ENCODE measurements at regions not wholly inside any gene's neighbourhood (a gene's known extent, or its start where the extent isn't known, plus 50 kb on each side); places are given as distances from the start of the nearest gene placed in this dataset.

DNA sequence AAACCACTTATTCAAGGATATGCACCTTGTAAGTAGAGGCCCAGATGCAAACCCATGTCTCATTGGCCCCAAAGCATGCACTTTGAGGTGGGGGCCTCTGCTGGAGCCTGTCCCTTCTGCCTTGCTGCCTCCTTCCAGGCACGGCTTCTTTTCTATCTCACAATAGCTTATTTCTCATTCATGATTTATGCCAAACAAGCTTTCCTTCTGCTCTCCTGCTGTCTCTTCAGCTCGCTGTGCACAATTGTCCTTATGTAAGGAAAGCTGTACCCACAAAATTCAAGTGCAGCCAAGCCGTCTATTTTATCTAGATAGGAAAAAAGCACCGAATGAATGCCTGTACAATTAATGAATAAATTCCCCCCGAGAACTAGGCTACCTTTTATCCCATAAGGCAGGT lies 124.8 kb upstream of the PACRGL start:
- Histone ChIP-seq H3K4me3 (ENCODE audit: severe bottlenecking) (no peak overlapping the region), H3K9me3 (ENCODE audit: severe bottlenecking) (no peaks in the 10 kb centered on the region), H3K4me1 (ENCODE audit: insufficient read depth, poor library complexity, severe bottlenecking) (no peaks in the 10 kb centered on the region), H3K36me3 (ENCODE audit: low read depth) (no peaks in the 10 kb centered on the region), H3K27ac (ENCODE audit: poor library complexity, severe bottlenecking) (no peak overlapping the region), H3K27me3 (ENCODE audit: insufficient read depth, poor library complexity, severe bottlenecking) (no peaks in the 10 kb centered on the region)
- ATAC-seq (ENCODE audit: low read depth) (no peak), DNase-seq (ENCODE audit: low spot score) (no peak)
- TF ChIP-seq, protein P1, sequence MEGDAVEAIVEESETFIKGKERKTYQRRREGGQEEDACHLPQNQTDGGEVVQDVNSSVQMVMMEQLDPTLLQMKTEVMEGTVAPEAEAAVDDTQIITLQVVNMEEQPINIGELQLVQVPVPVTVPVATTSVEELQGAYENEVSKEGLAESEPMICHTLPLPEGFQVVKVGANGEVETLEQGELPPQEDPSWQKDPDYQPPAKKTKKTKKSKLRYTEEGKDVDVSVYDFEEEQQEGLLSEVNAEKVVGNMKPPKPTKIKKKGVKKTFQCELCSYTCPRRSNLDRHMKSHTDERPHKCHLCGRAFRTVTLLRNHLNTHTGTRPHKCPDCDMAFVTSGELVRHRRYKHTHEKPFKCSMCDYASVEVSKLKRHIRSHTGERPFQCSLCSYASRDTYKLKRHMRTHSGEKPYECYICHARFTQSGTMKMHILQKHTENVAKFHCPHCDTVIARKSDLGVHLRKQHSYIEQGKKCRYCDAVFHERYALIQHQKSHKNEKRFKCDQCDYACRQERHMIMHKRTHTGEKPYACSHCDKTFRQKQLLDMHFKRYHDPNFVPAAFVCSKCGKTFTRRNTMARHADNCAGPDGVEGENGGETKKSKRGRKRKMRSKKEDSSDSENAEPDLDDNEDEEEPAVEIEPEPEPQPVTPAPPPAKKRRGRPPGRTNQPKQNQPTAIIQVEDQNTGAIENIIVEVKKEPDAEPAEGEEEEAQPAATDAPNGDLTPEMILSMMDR (IDR thresholded peaks at IDR 0.05; ENCODE audit: poor library complexity, severe bottlenecking): no peak

DNA sequence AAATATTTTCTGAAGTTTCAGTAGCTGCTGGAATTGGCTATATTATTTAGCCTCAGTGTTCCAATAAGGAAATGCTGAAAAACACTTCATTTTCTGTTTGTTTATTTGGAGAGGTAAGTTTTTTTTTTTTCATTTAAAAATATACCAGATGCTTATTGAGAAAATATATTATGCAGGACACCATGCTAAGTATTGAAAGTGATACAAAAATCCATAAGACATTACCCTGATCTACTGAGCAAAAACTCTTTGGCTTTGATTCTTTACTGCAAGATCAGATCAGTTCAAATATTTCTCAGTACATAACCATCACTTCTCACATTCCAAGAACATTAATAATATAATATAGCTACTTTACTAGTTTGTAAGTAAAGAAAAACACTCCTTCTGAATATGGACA lies 123.4 kb upstream of the PACRGL start:
- no peak for DNase-seq (ENCODE audit: low spot score)
- no peak for ATAC-seq (ENCODE audit: low read depth)
- Histone ChIP-seq H3K27ac (ENCODE audit: poor library complexity, severe bottlenecking) (no peak overlapping the region), H3K4me1 (ENCODE audit: insufficient read depth, poor library complexity, severe bottlenecking) (no peaks in the 10 kb centered on the region), H3K36me3 (ENCODE audit: low read depth) (no peaks in the 10 kb centered on the region), H3K27me3 (ENCODE audit: insufficient read depth, poor library complexity, severe bottlenecking) (no peaks in the 10 kb centered on the region), H3K9me3 (ENCODE audit: severe bottlenecking) (no peaks in the 10 kb centered on the region), H3K4me3 (ENCODE audit: severe bottlenecking) (no peak overlapping the region)
- TF ChIP-seq, protein P1 (IDR thresholded peaks at IDR 0.05; ENCODE audit: poor library complexity, severe bottlenecking): no peak

DNA sequence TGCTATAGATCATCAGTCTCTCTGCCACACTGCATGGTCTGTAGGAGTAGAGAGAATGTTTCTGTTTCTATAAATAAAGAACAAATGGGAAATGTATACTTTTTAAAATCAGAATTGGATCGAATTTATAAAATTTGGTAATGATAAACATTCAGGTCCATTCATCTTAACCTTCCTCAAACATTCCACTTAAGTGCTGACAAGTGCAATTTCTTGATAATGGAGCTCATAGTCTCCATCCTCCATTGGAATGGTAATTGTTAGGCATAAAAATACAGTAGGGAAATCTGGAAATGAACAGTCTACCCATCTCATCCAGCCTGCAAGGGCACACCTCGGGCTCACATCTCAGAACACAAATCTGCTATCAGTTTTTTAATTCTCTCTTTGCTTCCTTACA lies 122.6 kb upstream of the PACRGL start:
- H3K4me1 ChIP-seq (ENCODE audit: insufficient read depth, poor library complexity, severe bottlenecking): no peaks in the 10 kb centered on the region
- TF ChIP-seq, protein P1 (IDR thresholded peaks at IDR 0.05; ENCODE audit: poor library complexity, severe bottlenecking): no peak
- ATAC-seq (ENCODE audit: low read depth): no peak

DNA sequence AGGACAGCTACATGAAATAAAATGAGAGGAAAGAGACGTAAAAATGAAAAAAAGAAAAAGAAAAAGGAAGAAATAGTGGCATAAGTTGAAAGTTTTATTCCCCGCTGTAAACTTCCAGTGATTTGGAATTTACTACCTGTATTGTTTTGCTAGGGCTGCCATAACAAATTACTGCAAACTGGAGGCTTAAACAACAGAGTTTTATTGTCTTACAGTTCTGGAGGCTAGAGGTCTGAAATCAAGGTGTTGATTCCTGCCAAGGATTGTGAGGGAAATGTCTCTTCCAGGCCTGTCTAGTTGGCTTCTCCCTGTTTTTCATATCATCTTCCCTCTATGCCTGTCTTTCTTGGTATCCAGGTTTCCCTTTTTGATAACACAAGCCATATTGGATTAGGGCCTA lies 119.4 kb upstream of the PACRGL start:
- Histone ChIP-seq H3K27ac (ENCODE audit: poor library complexity, severe bottlenecking) (no peak overlapping the region), H3K4me1 (ENCODE audit: insufficient read depth, poor library complexity, severe bottlenecking) (no peaks in the 10 kb centered on the region), H3K36me3 (ENCODE audit: low read depth) (no peaks in the 10 kb centered on the region), H3K27me3 (ENCODE audit: insufficient read depth, poor library complexity, severe bottlenecking) (no peaks in the 10 kb centered on the region), H3K4me3 (ENCODE audit: severe bottlenecking) (no peak overlapping the region), H3K9me3 (ENCODE audit: severe bottlenecking) (no peaks in the 10 kb centered on the region)
- no peak for ATAC-seq (ENCODE audit: low read depth)
- DNase-seq (ENCODE audit: low spot score): no peak
- TF ChIP-seq, protein P1 (IDR thresholded peaks at IDR 0.05; ENCODE audit: poor library complexity, severe bottlenecking): no peak

More for the DNA sequence above, 122.6 kb upstream of the PACRGL start:
- no peak for DNase-seq (ENCODE audit: low spot score)
- Histone ChIP-seq H3K27me3 (ENCODE audit: insufficient read depth, poor library complexity, severe bottlenecking) (no peaks in the 10 kb centered on the region), H3K36me3 (ENCODE audit: low read depth) (no peaks in the 10 kb centered on the region), H3K9me3 (ENCODE audit: severe bottlenecking) (no peaks in the 10 kb centered on the region), H3K27ac (ENCODE audit: poor library complexity, severe bottlenecking) (no peak overlapping the region), H3K4me3 (ENCODE audit: severe bottlenecking) (no peak overlapping the region)

DNA sequence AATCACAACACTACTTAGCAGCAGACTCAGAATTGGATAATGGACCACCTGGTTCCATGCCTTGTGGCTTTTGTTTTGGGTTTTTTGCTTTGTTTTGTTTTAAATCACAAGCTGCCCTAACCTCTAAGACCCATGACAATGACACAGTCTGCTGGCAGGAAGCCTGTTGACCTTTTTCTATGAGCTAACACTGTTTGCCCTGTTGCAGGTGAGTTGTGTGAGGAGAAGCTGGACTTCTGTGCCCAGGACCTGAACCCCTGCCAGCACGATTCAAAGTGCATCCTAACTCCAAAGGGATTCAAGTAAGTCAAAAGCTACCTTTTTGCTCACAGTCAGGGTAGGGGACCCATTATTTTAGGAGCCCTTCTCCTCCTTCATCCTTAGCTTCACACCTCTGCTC lies 110.8 kb upstream of the PACRGL start:
- Histone ChIP-seq H3K4me1 (ENCODE audit: insufficient read depth, poor library complexity, severe bottlenecking) (no peaks in the 10 kb centered on the region), H3K27ac (ENCODE audit: poor library complexity, severe bottlenecking) (no peak overlapping the region), H3K4me3 (ENCODE audit: severe bottlenecking) (no peak overlapping the region), H3K36me3 (ENCODE audit: low read depth) (no peaks in the 10 kb centered on the region), H3K27me3 (ENCODE audit: insufficient read depth, poor library complexity, severe bottlenecking) (no peaks in the 10 kb centered on the region), H3K9me3 (ENCODE audit: severe bottlenecking) (no peaks in the 10 kb centered on the region)
- TF ChIP-seq, protein P1 (IDR thresholded peaks at IDR 0.05; ENCODE audit: poor library complexity, severe bottlenecking): no peak
- no peak for DNase-seq (ENCODE audit: low spot score)
- ATAC-seq (ENCODE audit: low read depth): no peak

Measured in RWPE2 (cell line).